ENCODE measurements at regions not wholly inside any gene's neighbourhood (a gene's known extent, or its start where the extent isn't known, plus 50 kb on each side); places are given as distances from the start of the nearest gene placed in this dataset.

DNA sequence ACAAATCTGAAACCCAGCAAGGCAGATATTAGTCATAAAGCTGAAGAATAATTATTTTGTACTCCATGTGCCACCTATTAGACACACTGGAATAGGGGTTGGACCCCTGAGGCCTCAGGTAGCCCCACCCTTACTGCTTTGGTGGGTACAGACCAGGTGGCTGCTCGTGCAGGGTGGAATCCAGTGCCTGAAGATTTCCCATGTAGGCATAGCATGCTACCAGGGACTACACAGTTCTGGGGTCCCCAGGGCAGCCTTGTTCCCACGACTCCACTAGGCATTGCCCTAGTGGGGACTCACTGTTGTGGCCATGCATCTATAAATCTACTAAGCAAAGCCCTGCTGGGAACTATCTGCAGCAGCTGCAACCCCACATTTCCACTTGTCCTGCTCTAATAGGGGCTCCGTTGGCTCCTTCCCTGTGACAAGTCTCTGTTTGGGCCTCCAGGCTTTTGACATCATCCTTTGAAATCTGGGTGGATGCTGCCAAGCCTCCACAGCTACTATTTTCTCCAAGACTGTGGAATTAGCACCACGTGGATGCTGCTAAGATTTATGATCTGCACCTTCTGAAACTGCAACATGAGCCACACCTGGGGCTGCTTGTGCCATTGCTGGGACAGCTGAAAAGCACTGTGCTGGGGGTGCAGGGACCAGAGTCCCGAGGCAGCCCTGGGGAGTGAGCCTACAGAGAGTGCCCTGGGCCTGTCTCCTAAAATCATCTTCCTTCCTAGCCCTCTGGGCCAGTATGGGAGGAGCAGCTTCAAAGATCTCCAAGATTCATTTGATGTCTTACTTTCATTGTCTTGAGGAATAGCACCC lies 303.8 kb downstream of the FSIP2 start:
- Histone ChIP-seq H2AFZ (ENCODE audit: low read depth, low read length) (no peak overlapping the region), H3K4me1 (replicated peaks in 1 of 2; ENCODE audit: control insufficient read depth in 2 of 2, insufficient read depth in 2 of 2, low read length in 2 of 2) (no peaks in the 10 kb centered on the region), H3K36me3 (ENCODE audit: control insufficient read depth, insufficient read depth, low read length) (no peaks in the 10 kb centered on the region), H3K27ac (ENCODE audit: extremely low read depth, low read depth, low read length) (no peak overlapping the region), H3K4me3 (no peak overlapping the region), H3K4me2 (ENCODE audit: insufficient read depth, low read length) (no peak overlapping the region), H3K79me2 (ENCODE audit: control insufficient read depth, insufficient read depth, low read length) (no peaks in the 10 kb centered on the region), H3K27me3 (ENCODE audit: control insufficient read depth in 2 of 2, insufficient read depth in 2 of 2, low read length in 2 of 2) (no peaks in the 10 kb centered on the region), H3K9me3 (replicated peaks; ENCODE audit: control insufficient read depth, insufficient read depth, low read depth, low read length) (peaks cover 2% of the 10 kb centered on the region; the same call in 1 of the 2 replicates), H4K20me1 (replicated peaks; ENCODE audit: control insufficient read depth, insufficient read depth, low read length) (no peaks in the 10 kb centered on the region), H3K9ac (ENCODE audit: insufficient read depth in 1 of 2, low read depth in 2 of 2, low read length in 2 of 2) (no peak overlapping the region), H3K9me1 (ENCODE audit: control insufficient read depth, insufficient read depth, low read length) (no peaks in the 10 kb centered on the region)
- BruUV-seq (replicated peaks) = no TSS peak
- WGBS (ENCODE audit: insufficient coverage, low coverage, missing lambda C conversion rate) = 0% methylated on average over 5 of the region's 5 CpGs
- FAIRE-seq = no peak
- ChIA-PET POLR2A (no interaction called here), CTCF (ENCODE audit: low intra/inter-chr PET ratio) (no interaction called here)
- in situ Hi-C loops (cut with MboI) (no loop called here), intact Hi-C loops (cut with micrococcal nuclease) (no loop called here)
- DNase-seq (ENCODE audit: extremely low read depth in 1 of 4, low spot score in 3 of 4) = no peak
- TF ChIP-seq, protein P1, sequence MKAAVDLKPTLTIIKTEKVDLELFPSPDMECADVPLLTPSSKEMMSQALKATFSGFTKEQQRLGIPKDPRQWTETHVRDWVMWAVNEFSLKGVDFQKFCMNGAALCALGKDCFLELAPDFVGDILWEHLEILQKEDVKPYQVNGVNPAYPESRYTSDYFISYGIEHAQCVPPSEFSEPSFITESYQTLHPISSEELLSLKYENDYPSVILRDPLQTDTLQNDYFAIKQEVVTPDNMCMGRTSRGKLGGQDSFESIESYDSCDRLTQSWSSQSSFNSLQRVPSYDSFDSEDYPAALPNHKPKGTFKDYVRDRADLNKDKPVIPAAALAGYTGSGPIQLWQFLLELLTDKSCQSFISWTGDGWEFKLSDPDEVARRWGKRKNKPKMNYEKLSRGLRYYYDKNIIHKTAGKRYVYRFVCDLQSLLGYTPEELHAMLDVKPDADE (conservative IDR thresholded peaks at IDR 0.05; ENCODE audit: control insufficient read depth, low read depth, low read length) = no peak
- TF ChIP-seq NR2F6 (CRISPR knock-in tag; IDR thresholded peaks at IDR 0.05) (no peak), SAP30 (IDR thresholded peaks at IDR 0.05; ENCODE audit: borderline replicate concordance, insufficient read depth, low read depth, low read length, poor library complexity, severe bottlenecking) (no peak), JUND (IDR thresholded peaks at IDR 0.05; ENCODE audit: borderline replicate concordance, low read depth, low read length) (no peak), JUND (tag; IDR thresholded peaks at IDR 0.05; ENCODE audit: borderline replicate concordance, low read depth, low read length) (no peak), ZFX (CRISPR knock-in tag; IDR thresholded peaks at IDR 0.05) (no peak), ZNF431 (CRISPR knock-in tag; IDR thresholded peaks at IDR 0.05) (no peak), POLR3G (IDR thresholded peaks at IDR 0.05; ENCODE audit: extremely low read depth, insufficient read length, insufficient replicate concordance) (no peak), ZNF12 (CRISPR knock-in tag; IDR thresholded peaks at IDR 0.05) (no peak), ZNF212 (CRISPR knock-in tag; IDR thresholded peaks at IDR 0.05) (no peak), CREB1 (IDR thresholded peaks at IDR 0.05) (no peak), CREB1 (CRISPR knock-in tag; IDR thresholded peaks at IDR 0.05) (no peak)
- TF ChIP-seq, protein P2, sequence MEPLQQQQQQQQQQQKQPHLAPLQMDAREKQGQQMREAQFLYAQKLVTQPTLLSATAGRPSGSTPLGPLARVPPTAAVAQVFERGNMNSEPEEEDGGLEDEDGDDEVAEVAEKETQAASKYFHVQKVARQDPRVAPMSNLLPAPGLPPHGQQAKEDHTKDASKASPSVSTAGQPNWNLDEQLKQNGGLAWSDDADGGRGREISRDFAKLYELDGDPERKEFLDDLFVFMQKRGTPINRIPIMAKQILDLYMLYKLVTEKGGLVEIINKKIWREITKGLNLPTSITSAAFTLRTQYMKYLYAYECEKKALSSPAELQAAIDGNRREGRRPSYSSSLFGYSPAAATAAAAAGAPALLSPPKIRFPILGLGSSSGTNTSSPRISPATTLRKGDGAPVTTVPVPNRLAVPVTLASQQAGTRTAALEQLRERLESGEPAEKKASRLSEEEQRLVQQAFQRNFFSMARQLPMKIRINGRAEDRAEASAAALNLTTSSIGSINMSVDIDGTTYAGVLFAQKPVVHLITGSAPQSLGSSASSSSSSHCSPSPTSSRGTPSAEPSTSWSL (CRISPR knock-in tag; IDR thresholded peaks at IDR 0.05; ENCODE audit: borderline replicate concordance) = no peak
- TF ChIP-seq, protein P3, sequence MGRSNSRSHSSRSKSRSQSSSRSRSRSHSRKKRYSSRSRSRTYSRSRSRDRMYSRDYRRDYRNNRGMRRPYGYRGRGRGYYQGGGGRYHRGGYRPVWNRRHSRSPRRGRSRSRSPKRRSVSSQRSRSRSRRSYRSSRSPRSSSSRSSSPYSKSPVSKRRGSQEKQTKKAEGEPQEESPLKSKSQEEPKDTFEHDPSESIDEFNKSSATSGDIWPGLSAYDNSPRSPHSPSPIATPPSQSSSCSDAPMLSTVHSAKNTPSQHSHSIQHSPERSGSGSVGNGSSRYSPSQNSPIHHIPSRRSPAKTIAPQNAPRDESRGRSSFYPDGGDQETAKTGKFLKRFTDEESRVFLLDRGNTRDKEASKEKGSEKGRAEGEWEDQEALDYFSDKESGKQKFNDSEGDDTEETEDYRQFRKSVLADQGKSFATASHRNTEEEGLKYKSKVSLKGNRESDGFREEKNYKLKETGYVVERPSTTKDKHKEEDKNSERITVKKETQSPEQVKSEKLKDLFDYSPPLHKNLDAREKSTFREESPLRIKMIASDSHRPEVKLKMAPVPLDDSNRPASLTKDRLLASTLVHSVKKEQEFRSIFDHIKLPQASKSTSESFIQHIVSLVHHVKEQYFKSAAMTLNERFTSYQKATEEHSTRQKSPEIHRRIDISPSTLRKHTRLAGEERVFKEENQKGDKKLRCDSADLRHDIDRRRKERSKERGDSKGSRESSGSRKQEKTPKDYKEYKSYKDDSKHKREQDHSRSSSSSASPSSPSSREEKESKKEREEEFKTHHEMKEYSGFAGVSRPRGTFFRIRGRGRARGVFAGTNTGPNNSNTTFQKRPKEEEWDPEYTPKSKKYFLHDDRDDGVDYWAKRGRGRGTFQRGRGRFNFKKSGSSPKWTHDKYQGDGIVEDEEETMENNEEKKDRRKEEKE (IDR thresholded peaks at IDR 0.05; ENCODE audit: borderline replicate concordance in 1 of 2, control insufficient read depth in 1 of 2, low read depth in 2 of 2, low read length in 1 of 2) = no peak
- no peak for ATAC-seq
